Activated T-helper 17 cell treated with anti-CD3 and anti-CD28 coated beads, Interleukin-2, amount 50 U/mL, for 72 hours (primary cell): ENCODE measurements at regions not wholly inside any gene's neighbourhood (a gene's known extent, or its start where the extent isn't known, plus 50 kb on each side); places are given as distances from the start of the nearest gene placed in this dataset.

ENCODE experiments used
- ATAC-seq: fragments of 150-1000 bp; cut with Tn5 transposase; replicated peaks from 2 replicates; pipeline ENCODE4 v1.10.0; 2021; ENCODE audit warnings: mild to moderate bottlenecking, moderate library complexity
- H3K27ac Mint-ChIP-seq: one replicate; pipeline ENCODE4 v1.8.0; 2022; ENCODE audit warnings: mixed read lengths
- H3K27me3 Mint-ChIP-seq: one replicate; pipeline ENCODE4 v1.8.0; 2022; ENCODE audit warnings: mixed read lengths
- H3K36me3 Mint-ChIP-seq: one replicate; pipeline ENCODE4 v1.8.0; 2022; ENCODE audit warnings: low read depth, mild to moderate bottlenecking, mixed read lengths
- H3K4me1 Mint-ChIP-seq: one replicate; pipeline ENCODE4 v1.8.0; 2022; ENCODE audit warnings: mixed read lengths
- H3K4me3 Mint-ChIP-seq: one replicate; pipeline ENCODE4 v1.8.0; 2022; ENCODE audit warnings: mild to moderate bottlenecking, mixed read lengths
- H3K9me3 Mint-ChIP-seq: one replicate; pipeline ENCODE4 v1.8.0; 2022; ENCODE audit warnings: mixed read lengths

DNA sequence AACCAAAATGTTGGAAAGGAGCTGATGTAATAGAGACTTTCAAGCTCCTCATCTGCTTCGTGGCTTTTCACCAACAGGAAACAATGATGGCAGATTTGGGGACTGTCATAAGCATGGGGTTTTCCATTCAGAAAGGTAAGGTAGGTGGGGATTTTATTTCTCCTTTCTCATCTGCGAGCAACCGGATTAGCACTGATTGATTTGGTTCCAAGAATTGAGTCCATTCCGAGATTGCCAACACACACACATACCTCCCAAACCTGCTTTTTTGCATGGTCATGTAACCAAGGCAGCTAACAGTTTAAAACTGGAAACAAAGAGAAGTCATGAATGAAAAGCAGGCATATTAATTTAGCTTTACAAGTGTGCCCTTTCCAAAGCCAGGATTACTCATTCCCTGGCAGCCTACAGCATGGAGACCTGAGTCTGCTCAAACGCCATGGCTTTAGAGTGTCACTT, 63.0 kb upstream of the LNX1 start:
- Mint-ChIP-seq H3K4me3 (no peak overlapping the region), H3K4me1 (no peaks in the 10 kb centered on the region), H3K27ac (no peak overlapping the region), H3K36me3 (no peaks in the 10 kb centered on the region), H3K9me3 (no peaks in the 10 kb centered on the region), H3K27me3 (peaks cover 14% of the 10 kb centered on the region)
- peak; percentile 55 for ATAC-seq

DNA sequence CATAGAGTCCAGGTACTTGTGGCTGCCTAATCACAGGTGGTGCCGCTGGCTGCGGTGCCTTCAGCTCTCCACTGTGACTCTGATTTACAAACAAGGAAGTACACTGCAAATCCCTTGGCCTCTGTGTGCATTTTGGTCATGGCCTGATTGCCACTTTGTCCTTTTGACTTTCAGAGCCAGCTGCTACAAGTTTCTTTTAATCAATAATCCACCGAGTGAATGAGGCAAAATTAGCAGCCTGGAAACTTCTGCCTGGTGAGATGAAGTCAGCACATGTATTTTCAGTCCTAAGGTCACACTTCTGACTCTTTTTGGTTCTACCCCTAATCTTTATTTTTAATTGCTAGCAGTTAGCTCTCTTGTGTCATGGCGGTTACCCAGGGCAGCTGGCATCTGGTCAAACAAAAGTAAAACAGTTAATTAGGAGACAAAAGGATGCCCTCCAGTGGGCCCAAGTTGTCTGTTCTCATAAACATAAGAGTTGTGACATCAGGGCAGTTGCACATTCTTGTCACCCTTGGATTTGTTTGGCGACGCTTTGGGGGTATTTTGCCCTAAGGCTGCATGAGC, 62.3 kb upstream of the LNX1 start:
- no peak overlapping the region for H3K27ac Mint-ChIP-seq
- H3K4me1 Mint-ChIP-seq, result no peaks in the 10 kb centered on the region
- H3K27me3 Mint-ChIP-seq, result peaks cover 16% of the 10 kb centered on the region
- H3K9me3 Mint-ChIP-seq, result no peaks in the 10 kb centered on the region
- no peak overlapping the region for H3K4me3 Mint-ChIP-seq
- H3K36me3 Mint-ChIP-seq, result no peaks in the 10 kb centered on the region
- ATAC-seq, result no peak

DNA sequence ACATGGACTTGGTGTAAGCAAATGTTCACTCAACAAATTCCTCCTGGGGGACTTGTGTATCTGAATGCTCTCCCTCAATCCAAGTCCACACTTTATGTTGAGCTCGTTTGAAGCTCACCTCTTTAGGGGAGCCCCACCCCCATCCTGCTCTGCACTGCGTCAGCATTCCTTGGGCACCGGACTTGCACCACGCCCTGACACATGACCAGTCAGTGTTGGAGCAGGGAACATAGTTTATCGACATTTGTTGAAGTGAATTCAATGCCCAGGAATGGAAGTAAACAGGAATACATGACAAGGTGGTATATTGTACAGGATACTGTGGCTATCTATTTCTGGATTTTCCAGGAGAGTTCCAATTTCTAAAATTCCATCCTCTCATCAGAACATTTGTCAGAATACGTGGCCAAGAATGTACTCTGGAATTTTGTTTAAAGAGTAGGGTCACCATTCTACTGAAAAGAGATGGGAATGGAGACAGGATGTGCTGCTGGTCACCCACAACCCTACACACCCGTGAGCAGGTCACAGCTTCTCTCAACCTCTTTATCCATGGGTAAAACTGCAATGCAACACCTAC, 60.0 kb upstream of the LNX1 start:
- H3K27ac Mint-ChIP-seq, result no peak overlapping the region
- H3K36me3 Mint-ChIP-seq, result no peaks in the 10 kb centered on the region
- no peaks in the 10 kb centered on the region for H3K9me3 Mint-ChIP-seq
- ATAC-seq, result no peak
- no peak overlapping the region for H3K4me3 Mint-ChIP-seq
- no peaks in the 10 kb centered on the region for H3K4me1 Mint-ChIP-seq
- H3K27me3 Mint-ChIP-seq, result peaks cover 15% of the 10 kb centered on the region

DNA sequence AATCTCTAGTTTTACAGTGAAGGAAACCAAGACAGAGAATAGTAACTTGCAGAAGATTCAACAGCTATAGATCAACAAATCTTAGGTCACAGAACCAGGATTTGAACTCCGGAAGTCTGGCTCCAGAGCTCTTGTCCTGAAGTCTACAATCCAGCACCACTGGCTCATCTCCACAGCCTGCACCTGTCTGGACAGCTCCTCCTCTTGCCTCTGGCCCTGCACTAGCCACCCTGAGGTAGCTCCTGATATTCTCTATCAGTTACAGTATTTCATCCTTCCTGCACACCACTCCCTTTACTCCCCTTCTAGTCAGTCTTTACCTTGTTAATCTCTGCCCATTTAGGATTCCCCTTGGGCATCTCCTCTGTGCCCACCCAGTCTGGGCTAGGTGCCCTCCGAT, 58.1 kb upstream of the LNX1 start:
- Mint-ChIP-seq H3K36me3 (no peaks in the 10 kb centered on the region), H3K27me3 (peaks cover 15% of the 10 kb centered on the region), H3K4me1 (no peaks in the 10 kb centered on the region), H3K9me3 (no peaks in the 10 kb centered on the region), H3K27ac (no peak overlapping the region), H3K4me3 (no peak overlapping the region)
- ATAC-seq, result no peak

DNA sequence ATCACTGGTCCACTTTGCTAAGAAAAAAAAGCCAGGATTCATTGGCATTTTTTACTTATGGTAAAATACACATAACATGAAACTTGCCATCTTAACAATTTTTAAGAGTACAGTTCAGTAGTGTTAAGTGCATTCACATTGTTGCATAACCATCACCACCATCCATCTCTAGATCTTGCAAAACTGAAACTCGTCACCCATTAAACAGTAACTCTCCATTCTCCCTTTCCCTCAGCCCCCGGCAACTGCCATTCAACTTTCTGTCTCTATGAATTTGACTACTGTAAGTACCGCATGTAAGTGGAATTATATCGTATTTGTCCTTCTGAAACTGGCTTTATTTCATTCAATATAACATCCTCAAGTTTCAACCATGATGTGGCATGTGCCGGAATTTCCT, 56.3 kb upstream of the LNX1 start:
- Mint-ChIP-seq H3K36me3 (no peaks in the 10 kb centered on the region), H3K27ac (no peak overlapping the region), H3K4me3 (no peak overlapping the region), H3K9me3 (no peaks in the 10 kb centered on the region), H3K4me1 (no peaks in the 10 kb centered on the region), H3K27me3 (peaks cover 15% of the 10 kb centered on the region)
- no peak for ATAC-seq

DNA sequence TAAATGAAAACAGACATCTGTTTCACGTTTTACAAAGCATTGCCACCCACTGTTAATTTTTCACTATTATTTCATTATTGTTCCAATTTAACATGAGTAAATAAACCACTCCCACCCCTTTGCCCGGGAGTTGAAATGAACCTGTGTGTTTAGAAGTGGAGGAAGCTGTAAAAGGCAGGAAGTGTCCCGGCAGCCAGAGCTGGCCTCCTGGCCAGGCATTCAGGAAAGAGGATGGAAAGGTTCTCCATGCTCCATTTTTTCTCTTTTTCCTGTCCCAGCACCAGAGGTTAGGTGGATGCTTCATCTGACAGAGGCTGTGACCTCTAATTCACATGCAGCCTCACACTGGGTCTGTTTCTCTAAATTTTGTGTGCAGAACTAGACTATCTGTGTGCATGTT, 55.5 kb upstream of the LNX1 start:
- Mint-ChIP-seq H3K27me3 (peaks cover 14% of the 10 kb centered on the region), H3K4me3 (no peak overlapping the region), H3K36me3 (no peaks in the 10 kb centered on the region), H3K27ac (no peak overlapping the region), H3K9me3 (no peaks in the 10 kb centered on the region), H3K4me1 (no peaks in the 10 kb centered on the region)
- no peak for ATAC-seq

DNA sequence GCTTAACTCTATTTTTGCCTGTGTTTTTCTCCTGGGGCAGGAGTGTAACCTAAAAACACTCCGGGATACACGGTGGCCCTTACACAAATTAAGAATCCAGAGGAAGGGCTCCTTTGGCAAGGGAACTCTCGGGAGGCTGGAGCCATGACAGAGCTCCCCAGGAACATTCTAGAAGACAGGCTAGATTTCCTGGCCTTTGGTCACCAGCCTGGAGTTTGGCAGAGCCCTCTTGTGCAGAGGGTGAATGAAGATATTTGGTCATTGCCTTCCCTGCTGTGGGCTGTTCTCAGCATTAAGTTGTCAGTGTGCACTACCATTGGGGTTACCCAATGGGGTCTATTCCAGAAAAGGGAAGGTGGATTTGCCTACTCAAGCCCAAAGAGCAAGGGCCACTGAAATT, 53.8 kb upstream of the LNX1 start:
- no peaks in the 10 kb centered on the region for H3K4me1 Mint-ChIP-seq
- no peaks in the 10 kb centered on the region for H3K9me3 Mint-ChIP-seq
- no peak overlapping the region for H3K27ac Mint-ChIP-seq
- H3K4me3 Mint-ChIP-seq, result no peak overlapping the region
- H3K36me3 Mint-ChIP-seq, result no peaks in the 10 kb centered on the region
- ATAC-seq, result no peak
- peaks cover 17% of the 10 kb centered on the region for H3K27me3 Mint-ChIP-seq

DNA sequence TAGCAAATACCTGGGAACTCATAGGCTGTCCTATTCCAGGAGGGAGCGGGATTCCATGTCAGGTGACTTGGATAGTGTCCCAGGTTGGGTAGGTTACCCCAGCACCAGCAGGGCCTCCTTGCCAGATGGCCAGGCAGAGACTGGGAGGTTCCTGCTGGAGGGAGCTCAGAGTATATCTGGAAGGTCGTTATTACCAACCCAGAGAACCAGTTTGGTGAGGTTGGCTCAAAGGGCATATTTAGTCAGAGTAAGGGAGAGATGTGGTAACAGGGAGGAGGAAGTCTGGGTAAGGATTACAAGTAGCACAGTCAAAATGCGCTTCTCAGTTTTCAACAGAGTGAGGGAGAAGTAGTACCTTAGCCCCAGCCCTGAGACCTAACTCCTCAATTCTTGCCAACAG, 53.3 kb upstream of the LNX1 start:
- H3K9me3 Mint-ChIP-seq, result no peaks in the 10 kb centered on the region
- H3K27me3 Mint-ChIP-seq, result peaks cover 13% of the 10 kb centered on the region
- H3K27ac Mint-ChIP-seq, result no peak overlapping the region
- no peak for ATAC-seq
- no peaks in the 10 kb centered on the region for H3K4me1 Mint-ChIP-seq
- H3K36me3 Mint-ChIP-seq, result no peaks in the 10 kb centered on the region
- H3K4me3 Mint-ChIP-seq, result no peak overlapping the region
